B cell (primary cell): ENCODE measurements at regions not wholly inside any gene's neighbourhood (a gene's known extent, or its start where the extent isn't known, plus 50 kb on each side); places are given as distances from the start of the nearest gene placed in this dataset.
"Not testable (repeated sequence)": the region's sequence is repeated elsewhere in the genome, so short reads cannot be mapped to it uniquely, and the experiment has no call there.

Experiments
- ATAC-seq: fragments of 200-7000 bp; cut with Tn5 transposase; one replicate; pipeline ENCODE4 v1.10.0; 2021; ENCODE audit warnings: low read depth, mild to moderate bottlenecking, moderate number of reproducible peaks, moderate library complexity
- CTCF ChIA-PET: fragments of 350-600 bp; sonication (Branson Sonifier 250); formaldehyde crosslinking; loops from one replicate; lab custom pipeline; 2021; ENCODE audit warnings: antibody characterized with exemption, inconsistent platforms; lab: Charles Lee
- POLR2A ChIA-PET: fragments of 350-600 bp; sonication (Branson Sonifier 250); formaldehyde crosslinking; loops from one replicate; lab custom pipeline; 2021; ENCODE audit warnings: antibody characterized with exemption; lab: Charles Lee
- DNase-seq: peaks from one replicate; pipeline ENCODE4 v3.0.0; 2013
- H2AFZ ChIP-seq: 2 replicates; pipeline ENCODE4 v1.6.1; 2012; ENCODE audit warnings: mild to moderate bottlenecking, low read depth, low read length; ENCODE audit not compliant: insufficient read depth, poor library complexity, severe bottlenecking
- H3K27ac ChIP-seq, 2 donors: 1 replicate in 1 of 2; 2 replicates in 1 of 2; pipeline ENCODE4 v1.5.1; 2012 to 2013; ENCODE audit warnings: low read length in 2 of 2, mild to moderate bottlenecking in 2 of 2, moderate library complexity in 1 of 2
- H3K27me3 ChIP-seq, 4 experiments: fragments of 200-600 bp in 1 of 4; sonication (generic) in 1 of 4; replicated peaks in 1 of 4; 1 replicate in 2 of 4; 2 replicates in 2 of 4; pipeline versions ENCODE4 v1.6.1 to v1.7.0; 2013 to 2016; ENCODE audit warnings: low read length in 3 of 4, mild to moderate bottlenecking in 2 of 4, mixed read lengths in 1 of 4, moderate library complexity in 1 of 4; ENCODE audit not compliant: insufficient read depth in 4 of 4, control insufficient read depth in 3 of 4; ENCODE audit errors: control extremely low read depth in 1 of 4
- H3K36me3 ChIP-seq, 2 experiments: replicated peaks in 1 of 2; 1 replicate in 1 of 2; 2 replicates in 1 of 2; pipeline versions ENCODE4 v1.6.1 to v1.7.1; 2013; ENCODE audit warnings: low read length in 1 of 2; ENCODE audit not compliant: insufficient read depth in 2 of 2, control insufficient read depth in 1 of 2; ENCODE audit errors: control extremely low read depth in 1 of 2, extremely low read depth in 1 of 2
- H3K4me1 ChIP-seq, 2 donors: fragments of 200-600 bp in 1 of 2; sonication (generic) in 1 of 2; 1 replicate in 1 of 2; 2 replicates in 1 of 2; pipeline versions ENCODE4 v1.5.1 to v1.6.1; 2013 to 2017; ENCODE audit warnings: low read length in 2 of 2; ENCODE audit not compliant: control insufficient read depth in 2 of 2, insufficient read depth in 2 of 2
- H3K4me2 ChIP-seq: replicated peaks from 2 replicates; pipeline ENCODE3; 2012; ENCODE audit warnings: mild to moderate bottlenecking, low read depth, low read length; ENCODE audit not compliant: poor library complexity, severe bottlenecking
- H3K4me3 ChIP-seq, 5 experiments: fragments of 200-600 bp in 1 of 5; sonication (generic) in 1 of 5; 1 replicate in 3 of 5; 2 replicates in 2 of 5; pipeline versions ENCODE4 v1.5.1 to v1.7.0; 2011 to 2016; ENCODE audit warnings: low read length in 4 of 5, mild to moderate bottlenecking in 4 of 5, low read depth in 2 of 5, control low read depth in 1 of 5, moderate library complexity in 1 of 5; ENCODE audit not compliant: insufficient read depth in 1 of 5; ENCODE audit errors: control extremely low read depth in 1 of 5, extremely low read depth in 1 of 5
- H3K79me2 ChIP-seq: fragments of 200-600 bp; sonication (generic); one replicate; pipeline ENCODE4 v1.6.0; 2016; ENCODE audit warnings: low read length; ENCODE audit not compliant: control insufficient read depth, insufficient read depth
- H3K9ac ChIP-seq: fragments of 200-600 bp; sonication (generic); 2 replicates; pipeline ENCODE4 v1.6.1; 2017; ENCODE audit warnings: mild to moderate bottlenecking, low read length, moderate library complexity
- H3K9me3 ChIP-seq, 3 donors: one replicate each; pipeline versions ENCODE4 v1.6.1 to v1.7.1; 2013; ENCODE audit warnings: low read length in 2 of 3; ENCODE audit not compliant: control insufficient read depth in 2 of 3, insufficient read depth in 1 of 3; ENCODE audit errors: control extremely low read depth in 1 of 3
- H4K20me1 ChIP-seq: 2 replicates; pipeline ENCODE4 v1.6.0; 2012; ENCODE audit warnings: mild to moderate bottlenecking, low read length; ENCODE audit not compliant: insufficient read depth, control insufficient read depth, poor library complexity, severe bottlenecking
- H3K27ac Mint-ChIP-seq: one replicate; pipeline ENCODE4 v1.8.0; 2021; ENCODE audit warnings: mixed read lengths
- H3K27me3 Mint-ChIP-seq: one replicate; pipeline ENCODE4 v1.8.0; 2021; ENCODE audit warnings: mixed read lengths
- H3K4me1 Mint-ChIP-seq: one replicate; pipeline ENCODE4 v1.8.0; 2021; ENCODE audit warnings: mixed read lengths
- H3K4me3 Mint-ChIP-seq: one replicate; pipeline ENCODE4 v1.8.0; 2021; ENCODE audit warnings: mixed read lengths
- H3K9me3 Mint-ChIP-seq: one replicate; pipeline ENCODE4 v1.8.0; 2022; ENCODE audit warnings: mixed read lengths; ENCODE audit not compliant: insufficient read depth
- CTCF ChIP-seq: fragments of 200-600 bp; IDR thresholded peaks from one replicate; pipeline ENCODE4 v1.8.0; 2022; ENCODE audit warnings: antibody characterized with exemption, mild to moderate bottlenecking
- EZH2 ChIP-seq: IDR thresholded peaks from 2 replicates; pipeline ENCODE4 v1.6.1; 2012; ENCODE audit warnings: borderline replicate concordance, low read depth, mild to moderate bottlenecking, moderate library complexity, low read length; ENCODE audit not compliant: insufficient read depth, poor library complexity, severe bottlenecking
- WGBS: methylation state at CpG from one replicate; pipeline ENCODE4 v1.1.5; 2013; ENCODE audit warnings: missing lambda C conversion rate; ENCODE audit not compliant: insufficient coverage; 5-methylcytosine and 5-hydroxymethylcytosine counted together
- intact Hi-C: fragments of 100-400 bp; cut with micrococcal nuclease; formaldehyde crosslinking; loops from one replicate; pipeline ENCODE4 v1.10.0; 2022

GRCh38 chr4:186392017-186392416 lies 126.0 kb downstream of the F11 start:
- H3K4me1 Mint-ChIP-seq = no peaks in the 10 kb centered on the region
- H3K9ac ChIP-seq = no peak overlapping the region
- no peak overlapping the region for H3K27ac ChIP-seq
- no peaks in the 10 kb centered on the region for H3K4me1 ChIP-seq
- H4K20me1 ChIP-seq = no peaks in the 10 kb centered on the region
- CTCF ChIA-PET = no interaction called here
- TF ChIP-seq EZH2 = no peak
- no peak for TF ChIP-seq CTCF
- no peaks in the 10 kb centered on the region for H3K9me3 ChIP-seq
- H3K27ac Mint-ChIP-seq = no peak overlapping the region
- ATAC-seq (no peak), DNase-seq (no peak)
- H3K4me3 Mint-ChIP-seq = no peak overlapping the region
- POLR2A ChIA-PET = no interaction called here
- WGBS = 93% methylated on average over 10 of the region's 10 CpGs
- no peaks in the 10 kb centered on the region for H3K9me3 Mint-ChIP-seq
- H2AFZ ChIP-seq = no peak overlapping the region
- H3K4me3 ChIP-seq = no peak overlapping the region
- intact Hi-C loops = no loop called here
- H3K27me3 ChIP-seq = no peaks in the 10 kb centered on the region
- H3K4me2 ChIP-seq = no peak overlapping the region
- H3K27me3 Mint-ChIP-seq = no peaks in the 10 kb centered on the region
- H3K79me2 ChIP-seq = no peaks in the 10 kb centered on the region
- H3K36me3 ChIP-seq = no peaks in the 10 kb centered on the region

- H3K9me3 Mint-ChIP-seq, H3K4me1 Mint-ChIP-seq, H3K27me3 ChIP-seq, H3K36me3 ChIP-seq, H3K4me3 ChIP-seq, H3K27ac ChIP-seq, POLR2A ChIA-PET, CTCF ChIA-PET, H3K9me3 ChIP-seq, H3K27me3 Mint-ChIP-seq, H3K4me1 ChIP-seq, H3K4me2 ChIP-seq, H4K20me1 ChIP-seq, H2AFZ ChIP-seq, ATAC-seq, H3K9ac ChIP-seq, H3K27ac Mint-ChIP-seq, H3K79me2 ChIP-seq, intact Hi-C loops, DNase-seq: not testable (repeated sequence)
- H3K4me3 Mint-ChIP-seq = peak overlapping the region; percentile 30
- WGBS = no CpG with 5 or more reads among the region's 1 CpG
Observed at GRCh38 chr4:186384328-186384727, 118.3 kb downstream of the F11 start.
